ENCODE measurements at regions not wholly inside any gene's neighbourhood (a gene's known extent, or its start where the extent isn't known, plus 50 kb on each side); places are given as distances from the start of the nearest gene placed in this dataset.

- DNase-seq: no peak
Observed at GRCh38 chr1:201690528-201690927, 138.4 kb upstream of the IPO9 start.

- no peak for DNase-seq
Observed at GRCh38 chr1:201691716-201692554, 137.0 kb upstream of the IPO9 start.

GRCh38 chr1:201692555-201693394 lies 136.2 kb upstream of the IPO9 start:
- no peak for DNase-seq

GRCh38 chr1:201693890-201694607 lies 134.9 kb upstream of the IPO9 start:
- DNase-seq: no peak

GRCh38 chr1:201694608-201695335 lies 134.2 kb upstream of the IPO9 start:
- DNase-seq: no peak

- no peak for DNase-seq
Observed at GRCh38 chr1:201695607-201696006, 133.3 kb upstream of the IPO9 start.

GRCh38 chr1:201696217-201696761 lies 132.7 kb upstream of the IPO9 start:
- peak; percentile 65 for DNase-seq

- no peak for DNase-seq
Observed at GRCh38 chr1:201697174-201697573, 131.8 kb upstream of the IPO9 start.

- no peak for DNase-seq
Observed at GRCh38 chr1:201701831-201702230, 127.1 kb upstream of the IPO9 start.

GRCh38 chr1:201702936-201703335 lies 126.0 kb upstream of the IPO9 start:
- no peak for DNase-seq

GRCh38 chr1:201703621-201704438 lies 125.1 kb upstream of the IPO9 start:
- peak; percentile 63 for DNase-seq

GRCh38 chr1:201704439-201704792 lies 124.5 kb upstream of the IPO9 start:
- DNase-seq: no peak

GRCh38 chr1:201705389-201705788 lies 123.6 kb upstream of the IPO9 start:
- DNase-seq: no peak

GRCh38 chr1:201706109-201706508 lies 122.8 kb upstream of the IPO9 start:
- no peak for DNase-seq

GRCh38 chr1:201707027-201707426 lies 121.9 kb upstream of the IPO9 start:
- no peak for DNase-seq

- no peak for DNase-seq
Observed at GRCh38 chr1:201707656-201708055, 121.3 kb upstream of the IPO9 start.

GRCh38 chr1:201708085-201708512 lies 120.9 kb upstream of the IPO9 start:
- no peak for DNase-seq

GRCh38 chr1:201708691-201709090 lies 120.3 kb upstream of the IPO9 start:
- DNase-seq: no peak

GRCh38 chr1:201709564-201710295 lies 119.2 kb upstream of the IPO9 start:
- DNase-seq: peak; percentile 13
